Loucy (cell line): ENCODE measurements at regions not wholly inside any gene's neighbourhood (a gene's known extent, or its start where the extent isn't known, plus 50 kb on each side); places are given as distances from the start of the nearest gene placed in this dataset.

Experiments
- H2AFZ ChIP-seq: fragments of 200-600 bp; sonication (generic); 2 replicates; pipeline ENCODE4 v1.6.0; 2016; ENCODE audit warnings: antibody characterized with exemption, mild to moderate bottlenecking, low read length, moderate library complexity
- H3F3A ChIP-seq: fragments of 200-600 bp; 2 replicates; pipeline ENCODE4 v1.6.0; 2016; ENCODE audit warnings: antibody characterized with exemption, low read depth, mild to moderate bottlenecking
- H3K27me3 ChIP-seq: fragments of 200-600 bp; sonication (generic); 2 replicates; pipeline ENCODE4 v1.6.1; 2014; ENCODE audit warnings: low read length, mild to moderate bottlenecking; ENCODE audit not compliant: insufficient read depth, poor library complexity, severe bottlenecking
- H3K36me3 ChIP-seq: fragments of 200-600 bp; sonication (generic); 2 replicates; pipeline ENCODE4 v1.6.1; 2016; ENCODE audit warnings: low read length; ENCODE audit not compliant: insufficient read depth
- H3K4me1 ChIP-seq: fragments of 200-600 bp; sonication (generic); 2 replicates; pipeline ENCODE4 v1.5.1; 2014; ENCODE audit warnings: low read length, mild to moderate bottlenecking; ENCODE audit not compliant: insufficient read depth, poor library complexity, severe bottlenecking
- H3K4me2 ChIP-seq: fragments of 200-600 bp; sonication (generic); 2 replicates; pipeline ENCODE4 v1.6.0; 2014; ENCODE audit warnings: antibody characterized with exemption, low read length, low read depth, mild to moderate bottlenecking; ENCODE audit not compliant: poor library complexity, severe bottlenecking
- H3K4me3 ChIP-seq: fragments of 200-600 bp; sonication (generic); 2 replicates; pipeline ENCODE4 v1.5.1; 2014; ENCODE audit warnings: low read length, mild to moderate bottlenecking, mixed read lengths; ENCODE audit not compliant: poor library complexity, severe bottlenecking
- H3K79me2 ChIP-seq: fragments of 200-600 bp; sonication (generic); 2 replicates; pipeline ENCODE4 v1.6.1; 2014; ENCODE audit warnings: low read length; ENCODE audit not compliant: insufficient read depth
- H3K9ac ChIP-seq: fragments of 200-600 bp; sonication (generic); 2 replicates; pipeline ENCODE4 v1.6.0; 2014; ENCODE audit warnings: mild to moderate bottlenecking, low read depth, low read length, moderate library complexity; ENCODE audit not compliant: poor library complexity, severe bottlenecking
- H3K9me2 ChIP-seq: fragments of 200-600 bp; sonication (generic); replicated peaks from 2 replicates; pipeline ENCODE4 v1.6.1; 2016; ENCODE audit warnings: low read depth, low read length, mixed read lengths
- H3K9me3 ChIP-seq: fragments of 200-600 bp; sonication (generic); 2 replicates; pipeline ENCODE4 v1.6.1; 2014; ENCODE audit warnings: mild to moderate bottlenecking, antibody characterized with exemption, low read length, low read depth; ENCODE audit not compliant: insufficient read depth
- H4K20me1 ChIP-seq: fragments of 200-600 bp; sonication (generic); 2 replicates; pipeline ENCODE4 v1.6.0; 2014; ENCODE audit warnings: antibody characterized with exemption, low read length, mild to moderate bottlenecking; ENCODE audit not compliant: insufficient read depth, poor library complexity, severe bottlenecking
- CTCF ChIP-seq: fragments of 200-600 bp; sonication (generic); conservative IDR thresholded peaks from 2 replicates; pipeline ENCODE4 v1.5.1; 2014; ENCODE audit warnings: mild to moderate bottlenecking, antibody characterized with exemption, low read length
- EZH2phosphoT487 ChIP-seq: fragments of 200-600 bp; IDR thresholded peaks from 2 replicates; pipeline ENCODE4 v1.6.1; 2018; ENCODE audit warnings: antibody characterized with exemption, mild to moderate bottlenecking, moderate library complexity, borderline replicate concordance

GRCh38 chr20:61178551-61179071 is 73.5 kb upstream of the CDH4 start:
- Histone ChIP-seq H3K9me2 (no peaks in the 10 kb centered on the region), H3K4me1 (no peaks in the 10 kb centered on the region), H3K27me3 (no peaks in the 10 kb centered on the region), H3K4me2 (no peak overlapping the region), H3K9me3 (no peaks in the 10 kb centered on the region), H3K36me3 (no peaks in the 10 kb centered on the region), H3F3A (no peaks in the 10 kb centered on the region), H3K4me3 (no peak overlapping the region), H3K9ac (no peak overlapping the region), H3K79me2 (no peaks in the 10 kb centered on the region), H2AFZ (no peak overlapping the region), H4K20me1 (no peaks in the 10 kb centered on the region)
- TF ChIP-seq CTCF = no peak
- no peak for TF ChIP-seq EZH2phosphoT487

GRCh38 chr20:61184194-61184593 is 67.9 kb upstream of the CDH4 start:
- Histone ChIP-seq H3K9ac (no peak overlapping the region), H3K79me2 (no peaks in the 10 kb centered on the region), H4K20me1 (no peaks in the 10 kb centered on the region), H3K4me2 (no peak overlapping the region), H3K9me3 (no peaks in the 10 kb centered on the region), H3K4me3 (no peak overlapping the region), H3F3A (no peaks in the 10 kb centered on the region), H3K36me3 (no peaks in the 10 kb centered on the region), H3K9me2 (no peaks in the 10 kb centered on the region), H3K27me3 (no peaks in the 10 kb centered on the region), H2AFZ (no peak overlapping the region), H3K4me1 (no peaks in the 10 kb centered on the region)
- TF ChIP-seq CTCF (no peak), EZH2phosphoT487 (no peak)

DNA sequence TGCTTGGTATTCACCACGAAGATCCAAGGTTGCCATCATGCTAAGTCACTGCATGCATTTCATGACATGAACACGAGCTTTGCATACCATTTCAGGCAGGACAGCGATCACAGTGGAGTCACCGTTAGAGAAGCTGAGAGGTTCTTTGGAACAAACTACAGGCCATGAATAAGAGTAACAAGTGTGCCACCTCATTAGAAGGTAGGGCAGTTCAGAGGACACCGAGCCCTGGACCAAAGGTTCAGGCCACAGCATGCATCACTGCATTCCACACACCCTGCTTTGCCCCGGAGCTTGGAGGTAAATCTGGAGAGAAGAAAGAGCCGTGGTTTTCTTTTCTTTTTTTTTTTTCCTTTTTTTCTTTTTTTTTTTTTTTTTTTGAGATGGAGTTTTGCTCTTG is 66.9 kb upstream of the CDH4 start:
- Histone ChIP-seq H3K79me2 (no peaks in the 10 kb centered on the region), H3K27me3 (no peaks in the 10 kb centered on the region), H3K9me3 (no peaks in the 10 kb centered on the region), H3K9me2 (no peaks in the 10 kb centered on the region), H4K20me1 (no peaks in the 10 kb centered on the region), H3K4me1 (no peaks in the 10 kb centered on the region), H2AFZ (no peak overlapping the region), H3K4me2 (no peak overlapping the region), H3K9ac (no peak overlapping the region), H3K4me3 (no peak overlapping the region), H3F3A (no peaks in the 10 kb centered on the region), H3K36me3 (no peaks in the 10 kb centered on the region)
- TF ChIP-seq CTCF = no peak
- TF ChIP-seq EZH2phosphoT487 = no peak
